Adrenal gland (tissue), 9 donors: ENCODE measurements at regions not wholly inside any gene's neighbourhood (a gene's known extent, or its start where the extent isn't known, plus 50 kb on each side); places are given as distances from the start of the nearest gene placed in this dataset.
A peak's percentile ranks its signal among the peaks of the same experiment; 100 is the strongest.
"Not testable (repeated sequence)": the region's sequence is repeated elsewhere in the genome, so short reads cannot be mapped to it uniquely, and the experiment has no call there.

Source experiments
- DNase-seq, 7 donors: peaks; one replicate each; pipeline ENCODE4 v3.0.0-alpha.2; 2019 to 2020
- H3K27ac ChIP-seq, 5 donors: fragments of 200-600 bp; sonication (generic) in 4 of 5; 1 replicate in 3 of 5; 2 replicates in 2 of 5; pipeline versions ENCODE4 v1.5.1 to v1.8.0; 2016 to 2020; ENCODE audit warnings: mild to moderate bottlenecking in 1 of 5
- H3K27me3 ChIP-seq: fragments of 200-600 bp; 2 replicates; pipeline ENCODE4 v1.8.0; 2021
- H3K36me3 ChIP-seq, 2 donors: fragments of 200-600 bp; replicated peaks in 1 of 2; 1 replicate in 1 of 2; 2 replicates in 1 of 2; pipeline versions ENCODE4 v1.5.1 to v1.8.0; 2018 to 2022
- H3K4me1 ChIP-seq, 2 donors: fragments of 200-600 bp; replicated peaks in 1 of 2; 1 replicate in 1 of 2; 2 replicates in 1 of 2; pipeline versions ENCODE4 v1.5.1 to v1.8.0; 2018 to 2021
- H3K4me3 ChIP-seq, 4 donors: fragments of 200-600 bp; sonication (generic) in 3 of 4; one replicate each; pipeline ENCODE4 v1.5.1; 2016 to 2018
- H3K9me3 ChIP-seq, 3 donors: fragments of 200-600 bp; sonication (generic) in 1 of 3; replicated peaks in 1 of 3; 1 replicate in 2 of 3; 2 replicates in 1 of 3; pipeline versions ENCODE4 v1.5.1 to v1.8.0; 2016 to 2021
- POLR2A ChIP-seq, 2 donors: fragments of 450-650 bp; IDR thresholded peaks; one replicate each; pipeline ENCODE4 v1.6.1; 2017; ENCODE audit warnings: antibody characterized with exemption in 2 of 2, mild to moderate bottlenecking in 2 of 2, moderate library complexity in 1 of 2
- WGBS, 4 donors: extraction: QIAGEN DNeasy Blood & Tissue Kit in 2 of 4; methylation state at CpG; one replicate each; pipeline versions ENCODE4 v1.1.5 to v1.1.7; 2013 to 2017; 5-methylcytosine and 5-hydroxymethylcytosine counted together
- intact Hi-C, 2 donors: fragments of 100-400 bp; cut with DNase I; formaldehyde crosslinking; loops; one replicate each; pipeline versions ENCODE4 v1.14.1 to v1.15.0; 2022 to 2023
- TF ChIP-seq, protein P1 (sequence below), 6 experiments: fragments of 450-650 bp in 4 of 6; fragments of 200-600 bp in 2 of 6; sonication (generic) in 1 of 6; IDR thresholded peaks; 1 replicate in 5 of 6; 2 replicates in 1 of 6; pipeline versions ENCODE4 v1.5.1 to v1.8.0; 2016 to 2021; ENCODE audit warnings: antibody characterized with exemption in 6 of 6, mild to moderate bottlenecking in 2 of 6, moderate library complexity in 1 of 6
- donor health status: healthy with polysubstance abuse.
- donor health status: Bipolar disorder and iron deficiency.
- donor health status: DM: yes; HTN: yes; CAD: no.
- donor health status: DM: no; HTN: no; CAD: no.
- donor health status: DM: no; HTN: no; CAD: no.

- WGBS, 4 donors = 61 to 79% (median 70%) methylated on average over 5 of the region's 5 CpGs
- intact Hi-C loops = no loop called here
These were observed 911.2 kb downstream of the TYW1 start for GRCh38 chr7:67907792-67908191.

GRCh38 chr7:67912437-67912836 is 915.8 kb downstream of the TYW1 start:
- WGBS, 4 donors = 79 to 85% (median 80%) methylated on average over 2 of the region's 2 CpGs
- DNase-seq = no peak
- Histone ChIP-seq H3K9me3 (no peaks in the 10 kb centered on the region), H3K36me3 (no peaks in the 10 kb centered on the region), H3K4me1 (no peaks in the 10 kb centered on the region), H3K27me3 (no peaks in the 10 kb centered on the region), H3K4me3 (no peak overlapping the region), H3K27ac (no peak overlapping the region)
- intact Hi-C loops = no loop called here
- TF ChIP-seq, protein P1, sequence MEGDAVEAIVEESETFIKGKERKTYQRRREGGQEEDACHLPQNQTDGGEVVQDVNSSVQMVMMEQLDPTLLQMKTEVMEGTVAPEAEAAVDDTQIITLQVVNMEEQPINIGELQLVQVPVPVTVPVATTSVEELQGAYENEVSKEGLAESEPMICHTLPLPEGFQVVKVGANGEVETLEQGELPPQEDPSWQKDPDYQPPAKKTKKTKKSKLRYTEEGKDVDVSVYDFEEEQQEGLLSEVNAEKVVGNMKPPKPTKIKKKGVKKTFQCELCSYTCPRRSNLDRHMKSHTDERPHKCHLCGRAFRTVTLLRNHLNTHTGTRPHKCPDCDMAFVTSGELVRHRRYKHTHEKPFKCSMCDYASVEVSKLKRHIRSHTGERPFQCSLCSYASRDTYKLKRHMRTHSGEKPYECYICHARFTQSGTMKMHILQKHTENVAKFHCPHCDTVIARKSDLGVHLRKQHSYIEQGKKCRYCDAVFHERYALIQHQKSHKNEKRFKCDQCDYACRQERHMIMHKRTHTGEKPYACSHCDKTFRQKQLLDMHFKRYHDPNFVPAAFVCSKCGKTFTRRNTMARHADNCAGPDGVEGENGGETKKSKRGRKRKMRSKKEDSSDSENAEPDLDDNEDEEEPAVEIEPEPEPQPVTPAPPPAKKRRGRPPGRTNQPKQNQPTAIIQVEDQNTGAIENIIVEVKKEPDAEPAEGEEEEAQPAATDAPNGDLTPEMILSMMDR (IDR thresholded peaks at IDR 0.05) = no peak
- no peak for TF ChIP-seq POLR2A (IDR thresholded peaks at IDR 0.05)

More at GRCh38 chr7:67907792-67908191, 911.2 kb downstream of the TYW1 start:
- Histone ChIP-seq H3K9me3 (no peaks in the 10 kb centered on the region), H3K36me3 (no peaks in the 10 kb centered on the region), H3K27ac (no peak overlapping the region), H3K4me1 (no peaks in the 10 kb centered on the region), H3K27me3 (no peaks in the 10 kb centered on the region), H3K4me3 (no peak overlapping the region)
- no peak for DNase-seq
- no peak for TF ChIP-seq POLR2A (IDR thresholded peaks at IDR 0.05)
- TF ChIP-seq, protein P1 (IDR thresholded peaks at IDR 0.05) = no peak

GRCh38 chr7:67913604-67914003 is 917.0 kb downstream of the TYW1 start:
- no peaks in the 10 kb centered on the region for H3K9me3 ChIP-seq
- H3K36me3 ChIP-seq = no peaks in the 10 kb centered on the region
- H3K27me3 ChIP-seq = no peaks in the 10 kb centered on the region
- DNase-seq = peak in 6 of 7 donors; percentile 35 to 66 (median 52)
- H3K4me1 ChIP-seq = no peaks in the 10 kb centered on the region
- TF ChIP-seq, protein P1 (IDR thresholded peaks at IDR 0.05) = no peak
- no peak for TF ChIP-seq POLR2A (IDR thresholded peaks at IDR 0.05)
- no peak overlapping the region for H3K4me3 ChIP-seq
- H3K27ac ChIP-seq = no peak overlapping the region
- intact Hi-C loops = no loop called here

DNA sequence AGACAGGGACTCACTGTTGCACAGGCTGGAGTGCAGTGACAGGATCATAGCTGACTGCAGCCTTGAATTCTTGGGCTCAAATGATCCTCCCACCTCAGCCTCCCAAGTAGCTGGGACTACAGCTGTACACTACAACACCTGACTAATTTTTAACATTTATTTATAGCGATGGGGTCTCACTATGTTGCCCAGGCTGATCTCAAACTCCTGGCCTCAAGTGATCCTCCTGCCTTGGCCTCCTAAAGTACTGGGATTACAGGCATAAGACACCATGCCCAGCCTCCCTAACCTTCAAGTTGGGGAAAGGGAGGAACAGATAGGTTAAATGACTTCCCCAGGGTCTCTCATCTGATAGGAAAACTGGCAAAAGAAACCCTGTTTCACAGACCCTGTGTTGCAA is 919.5 kb downstream of the TYW1 start:
- H3K9me3 ChIP-seq, H3K4me1 ChIP-seq, intact Hi-C loops, H3K27me3 ChIP-seq, H3K36me3 ChIP-seq, DNase-seq, H3K4me3 ChIP-seq, H3K27ac ChIP-seq: not testable (repeated sequence)
- 95 to 100% (median 99%) methylated on average over 1 of the region's 1 CpG for WGBS, 4 donors

- H3K4me3 ChIP-seq = no peak overlapping the region
- no peaks in the 10 kb centered on the region for H3K36me3 ChIP-seq
- no peaks in the 10 kb centered on the region for H3K4me1 ChIP-seq
- TF ChIP-seq POLR2A (IDR thresholded peaks at IDR 0.05) = no peak
- TF ChIP-seq, protein P1 (IDR thresholded peaks at IDR 0.05) = no peak
- intact Hi-C loops = no loop called here
- WGBS, 4 donors = 53 to 61% (median 59%) methylated on average over 9 of the region's 9 CpGs
- H3K9me3 ChIP-seq = no peaks in the 10 kb centered on the region
- no peak overlapping the region for H3K27ac ChIP-seq
- H3K27me3 ChIP-seq = no peaks in the 10 kb centered on the region
- peak in 1 of 7 donors; percentile 17 for DNase-seq
These were observed 920.2 kb downstream of the TYW1 start for GRCh38 chr7:67916571-67917436.
